GM21381 (cell line): ENCODE measurements at regions not wholly inside any gene's neighbourhood (a gene's known extent, or its start where the extent isn't known, plus 50 kb on each side); places are given as distances from the start of the nearest gene placed in this dataset.

Experiments used
- ATAC-seq: cut with Tn5 transposase; IDR thresholded peaks from one replicate; pipeline ENCODE4 v1.9.1; 2021; ENCODE audit warnings: mild to moderate bottlenecking, moderate library complexity; ENCODE audit not compliant: unreplicated experiment

GRCh38 chr5:33343676-33344327 is 97.0 kb upstream of the TARS1 start:
- no peak for ATAC-seq

- no peak for ATAC-seq
Observed at GRCh38 chr5:33346534-33346933, 94.2 kb upstream of the TARS1 start.

GRCh38 chr5:33361781-33362180 is 79.0 kb upstream of the TARS1 start:
- ATAC-seq, result no peak

GRCh38 chr5:33362915-33363314 is 77.8 kb upstream of the TARS1 start:
- ATAC-seq, result no peak

- ATAC-seq, result no peak
Observed at GRCh38 chr5:33363537-33363936, 77.2 kb upstream of the TARS1 start.

- ATAC-seq, result no peak
Observed at GRCh38 chr5:33364406-33364805, 76.4 kb upstream of the TARS1 start.

- no peak for ATAC-seq
Observed at GRCh38 chr5:33367416-33367815, 73.3 kb upstream of the TARS1 start.

GRCh38 chr5:33369485-33370465 is 71.0 kb upstream of the TARS1 start:
- no peak for ATAC-seq

- no peak for ATAC-seq
Observed at GRCh38 chr5:33370466-33370859, 70.3 kb upstream of the TARS1 start.

- ATAC-seq, result no peak
Observed at GRCh38 chr5:33371660-33372059, 69.1 kb upstream of the TARS1 start.

- ATAC-seq, result no peak
Observed at GRCh38 chr5:33372721-33373472, 67.9 kb upstream of the TARS1 start.

- ATAC-seq, result no peak
Observed at GRCh38 chr5:33375900-33376299, 64.9 kb upstream of the TARS1 start.

GRCh38 chr5:33379757-33380156 is 61.0 kb upstream of the TARS1 start:
- no peak for ATAC-seq

GRCh38 chr5:33381243-33381642 is 59.5 kb upstream of the TARS1 start:
- no peak for ATAC-seq
